Lung (tissue), 11 donors: ENCODE measurements at regions not wholly inside any gene's neighbourhood (a gene's known extent, or its start where the extent isn't known, plus 50 kb on each side); places are given as distances from the start of the nearest gene placed in this dataset.

Source experiments
- ATAC-seq: fragments of 200-7000 bp; cut with Tn5 transposase; one replicate; pipeline ENCODE4 v1.9.1; 2020; ENCODE audit warnings: moderate number of reproducible peaks; ENCODE audit not compliant: insufficient read depth, low FRiP score
- DNase-seq, 3 donors: peaks; one replicate each; pipeline ENCODE4 v3.0.0-alpha.2; 2013 to 2017
- H3K27ac ChIP-seq, 2 donors: one replicate each; pipeline ENCODE4 v1.5.1; 2013; ENCODE audit warnings: mild to moderate bottlenecking in 2 of 2, moderate library complexity in 2 of 2, control low read depth in 1 of 2, inconsistent platforms in 1 of 2, low read depth in 1 of 2, low read length in 1 of 2
- H3K27me3 ChIP-seq, 3 donors: one replicate each; pipeline ENCODE4 v1.5.1; 2013; ENCODE audit warnings: low read length in 2 of 3; ENCODE audit not compliant: control insufficient read depth in 3 of 3, insufficient read depth in 3 of 3
- H3K36me3 ChIP-seq, 4 donors: one replicate each; pipeline ENCODE4 v1.5.1; 2013; ENCODE audit warnings: low read length in 4 of 4, mild to moderate bottlenecking in 1 of 4, moderate library complexity in 1 of 4; ENCODE audit not compliant: control insufficient read depth in 4 of 4, insufficient read depth in 4 of 4
- H3K4me1 ChIP-seq, 5 donors: one replicate each; pipeline ENCODE4 v1.5.1; 2013; ENCODE audit warnings: low read length in 5 of 5, mild to moderate bottlenecking in 2 of 5, moderate library complexity in 1 of 5; ENCODE audit not compliant: control insufficient read depth in 5 of 5, insufficient read depth in 5 of 5
- H3K4me3 ChIP-seq: one replicate; pipeline ENCODE4 v1.5.1; 2013; ENCODE audit warnings: mild to moderate bottlenecking, control low read depth, moderate library complexity
- H3K9ac ChIP-seq, 2 donors: one replicate each; pipeline ENCODE4 v1.5.1; 2013; ENCODE audit warnings: low read length in 2 of 2, control low read depth in 1 of 2; ENCODE audit not compliant: insufficient read depth in 1 of 2
- H3K9me3 ChIP-seq, 4 donors: one replicate each; pipeline ENCODE4 v1.5.1; 2013; ENCODE audit warnings: low read length in 3 of 4, mild to moderate bottlenecking in 1 of 4, moderate library complexity in 1 of 4; ENCODE audit not compliant: control insufficient read depth in 4 of 4, insufficient read depth in 3 of 4
- CTCF ChIP-seq: IDR thresholded peaks from 2 replicates; pipeline ENCODE4 v1.5.1; 2012; ENCODE audit warnings: mild to moderate bottlenecking; ENCODE audit errors: control extremely low read depth, extremely low read depth
- WGBS, 2 donors: extraction: QIAGEN DNeasy Blood & Tissue Kit; methylation state at CpG; one replicate each; pipeline ENCODE4 v1.1.7; 2013; 5-methylcytosine and 5-hydroxymethylcytosine counted together
- donor health status: control.
- donor health status: control.
- donor health status: Bipolar disorder and iron deficiency.
- donor health status: healthy.
- donor health status: DM: yes; HTN: yes; CAD: no.

GRCh38 chr5:166354332-166354731 lies 1937.1 kb upstream of the WWC1 start:
- 85 to 93% methylated on average over 1 of the region's 1 CpG for WGBS, 2 donors
- no peak overlapping the region for H3K9ac ChIP-seq
- H3K4me1 ChIP-seq = no peaks in the 10 kb centered on the region
- H3K36me3 ChIP-seq = no peaks in the 10 kb centered on the region
- H3K27me3 ChIP-seq = no peaks in the 10 kb centered on the region
- DNase-seq (no peak), ATAC-seq (no peak)
- H3K9me3 ChIP-seq = no peaks in the 10 kb centered on the region
- no peak overlapping the region for H3K4me3 ChIP-seq
- no peak overlapping the region for H3K27ac ChIP-seq
- TF ChIP-seq CTCF = no peak

- Histone ChIP-seq H3K27me3 (no peaks in the 10 kb centered on the region), H3K9ac (no peak overlapping the region), H3K4me1 (no peaks in the 10 kb centered on the region), H3K27ac (no peak overlapping the region), H3K36me3 (no peaks in the 10 kb centered on the region), H3K9me3 (no peaks in the 10 kb centered on the region), H3K4me3 (no peak overlapping the region)
- TF ChIP-seq CTCF = no peak
- ATAC-seq = no peak
- 86 to 92% methylated on average over 5 of the region's 5 CpGs for WGBS, 2 donors
- DNase-seq = no peak
Measured at GRCh38 chr5:166356096-166356495, 1935.3 kb upstream of the WWC1 start.

GRCh38 chr5:166358127-166358830 lies 1933.2 kb upstream of the WWC1 start:
- no peaks in the 10 kb centered on the region for H3K27me3 ChIP-seq
- no peak overlapping the region for H3K9ac ChIP-seq
- DNase-seq (no peak), ATAC-seq (no peak)
- H3K4me3 ChIP-seq = no peak overlapping the region
- H3K36me3 ChIP-seq = no peaks in the 10 kb centered on the region
- peaks cover 0 to 7% (median 5%) of the 10 kb centered on the region in 4 donors for H3K9me3 ChIP-seq
- H3K27ac ChIP-seq = no peak overlapping the region
- TF ChIP-seq CTCF = no peak
- 60 to 72% methylated on average over 4 of the region's 4 CpGs for WGBS, 2 donors
- no peaks in the 10 kb centered on the region for H3K4me1 ChIP-seq
